ENCODE measurements at regions not wholly inside any gene's neighbourhood (a gene's known extent, or its start where the extent isn't known, plus 50 kb on each side); places are given as distances from the start of the nearest gene placed in this dataset.

- no peak for DNase-seq (ENCODE audit: low spot score)
Observed at GRCh38 chr18:11268741-11269233, 119.4 kb upstream of the PIEZO2 start.

GRCh38 chr18:11268153-11268552, 118.8 kb upstream of the PIEZO2 start:
- no peak for DNase-seq (ENCODE audit: low spot score)

- DNase-seq (ENCODE audit: low spot score): no peak
Observed at GRCh38 chr18:11266781-11267480, 117.6 kb upstream of the PIEZO2 start.

- no peak for DNase-seq (ENCODE audit: low spot score)
Observed at GRCh38 chr18:11261486-11261885, 112.1 kb upstream of the PIEZO2 start.

- no peak for DNase-seq (ENCODE audit: low spot score)
Observed at GRCh38 chr18:11260961-11261461, 111.6 kb upstream of the PIEZO2 start.

GRCh38 chr18:11259469-11260150, 110.2 kb upstream of the PIEZO2 start:
- DNase-seq (ENCODE audit: low spot score): no peak

GRCh38 chr18:11258039-11258610, 108.8 kb upstream of the PIEZO2 start:
- no peak for DNase-seq (ENCODE audit: low spot score)

GRCh38 chr18:11256251-11256650, 106.9 kb upstream of the PIEZO2 start:
- DNase-seq (ENCODE audit: low spot score): no peak

- no peak for DNase-seq (ENCODE audit: low spot score)
Observed at GRCh38 chr18:11251891-11252270, 102.5 kb upstream of the PIEZO2 start.

GRCh38 chr18:11251229-11251890, 102.0 kb upstream of the PIEZO2 start:
- DNase-seq (ENCODE audit: low spot score): no peak

- no peak for DNase-seq (ENCODE audit: low spot score)
Observed at GRCh38 chr18:11249391-11249790, 100.0 kb upstream of the PIEZO2 start.

GRCh38 chr18:11247381-11247970, 98.1 kb upstream of the PIEZO2 start:
- no peak for DNase-seq (ENCODE audit: low spot score)

GRCh38 chr18:11246495-11247300, 97.3 kb upstream of the PIEZO2 start:
- DNase-seq (ENCODE audit: low spot score): no peak

- DNase-seq (ENCODE audit: low spot score): no peak
Observed at GRCh38 chr18:11245879-11246278, 96.5 kb upstream of the PIEZO2 start.

- no peak for DNase-seq (ENCODE audit: low spot score)
Observed at GRCh38 chr18:11237484-11237883, 88.1 kb upstream of the PIEZO2 start.

GRCh38 chr18:11237066-11237465, 87.7 kb upstream of the PIEZO2 start:
- no peak for DNase-seq (ENCODE audit: low spot score)

- DNase-seq (ENCODE audit: low spot score): no peak
Observed at GRCh38 chr18:11224153-11224552, 74.8 kb upstream of the PIEZO2 start.

GRCh38 chr18:11219571-11219970, 70.2 kb upstream of the PIEZO2 start:
- DNase-seq (ENCODE audit: low spot score): no peak

GRCh38 chr18:11215216-11215615, 65.8 kb upstream of the PIEZO2 start:
- no peak for DNase-seq (ENCODE audit: low spot score)

- no peak for DNase-seq (ENCODE audit: low spot score)
Observed at GRCh38 chr18:11204020-11204419, 54.7 kb upstream of the PIEZO2 start.

- DNase-seq (ENCODE audit: low spot score): no peak
Observed at GRCh38 chr18:11199477-11199876, 50.1 kb upstream of the PIEZO2 start.
